Stomach (tissue), 8 donors: ENCODE measurements at regions not wholly inside any gene's neighbourhood (a gene's known extent, or its start where the extent isn't known, plus 50 kb on each side); places are given as distances from the start of the nearest gene placed in this dataset.
A peak's percentile ranks its signal among the peaks of the same experiment; 100 is the strongest.

Experiments
- DNase-seq, 2 donors: peaks; one replicate each; pipeline versions ENCODE4 v3.0.0 to v3.0.0-alpha.2; 2013 to 2019
- H3K27ac ChIP-seq, 5 donors: fragments of 200-600 bp in 4 of 5; sonication (generic) in 4 of 5; one replicate each; pipeline ENCODE4 v1.5.1; 2013 to 2019; ENCODE audit warnings: mild to moderate bottlenecking in 1 of 5, moderate library complexity in 1 of 5
- H3K27me3 ChIP-seq, 3 donors: fragments of 200-600 bp; sonication (generic); one replicate each; pipeline ENCODE4 v1.5.1; 2017 to 2019; ENCODE audit warnings: mixed run types in 1 of 3
- H3K36me3 ChIP-seq, 4 donors: fragments of 200-600 bp; sonication (generic); 1 replicate in 3 of 4; 2 replicates in 1 of 4; pipeline ENCODE4 v1.5.1; 2016 to 2019
- H3K4me1 ChIP-seq, 4 donors: fragments of 200-600 bp; sonication (generic); one replicate each; pipeline ENCODE4 v1.5.1; 2016 to 2019
- H3K4me3 ChIP-seq, 4 donors: fragments of 200-600 bp; sonication (generic) in 3 of 4; one replicate each; pipeline ENCODE4 v1.5.1; 2016 to 2019; ENCODE audit warnings: mild to moderate bottlenecking in 1 of 4
- H3K9me3 ChIP-seq, 4 donors: fragments of 200-600 bp; sonication (generic); one replicate each; pipeline ENCODE4 v1.5.1; 2016 to 2019
- CTCF ChIP-seq, 7 experiments: fragments of 450-650 bp in 4 of 7; fragments of 200-600 bp in 3 of 7; sonication (generic) in 3 of 7; IDR thresholded peaks; one replicate each; pipeline ENCODE4 v1.5.1; 2016 to 2019; ENCODE audit warnings: antibody characterized with exemption in 7 of 7, control low read depth in 2 of 7, mild to moderate bottlenecking in 1 of 7
- EP300 ChIP-seq: sonication (generic); formaldehyde crosslinking; IDR thresholded peaks from one replicate; pipeline ENCODE4 v1.6.1; 2017; ENCODE audit warnings: antibody characterized with exemption
- POLR2A ChIP-seq, 4 donors: fragments of 450-650 bp; IDR thresholded peaks; one replicate each; pipeline ENCODE4 v1.6.1; 2016; ENCODE audit warnings: antibody characterized with exemption in 4 of 4, control low read depth in 2 of 4, mild to moderate bottlenecking in 1 of 4, moderate library complexity in 1 of 4
- POLR2AphosphoS5 ChIP-seq, 3 donors: sonication (generic); formaldehyde crosslinking; IDR thresholded peaks; one replicate each; pipeline ENCODE4 v1.6.1; 2016; ENCODE audit warnings: antibody characterized with exemption in 3 of 3
- WGBS, 5 donors: extraction: QIAGEN DNeasy Blood & Tissue Kit in 3 of 5; methylation state at CpG; one replicate each; pipeline versions ENCODE4 v1.1.5 to v1.1.7; 2013 to 2018; 5-methylcytosine and 5-hydroxymethylcytosine counted together
- intact Hi-C: fragments of 100-400 bp; cut with DNase I; formaldehyde crosslinking; loops from one replicate; pipeline ENCODE4 v1.15.1; 2023; ENCODE audit warnings: low total_unique reads
- donor health status: healthy with polysubstance abuse.
- donor health status: Bipolar disorder and iron deficiency.
- donor health status: healthy.

DNA sequence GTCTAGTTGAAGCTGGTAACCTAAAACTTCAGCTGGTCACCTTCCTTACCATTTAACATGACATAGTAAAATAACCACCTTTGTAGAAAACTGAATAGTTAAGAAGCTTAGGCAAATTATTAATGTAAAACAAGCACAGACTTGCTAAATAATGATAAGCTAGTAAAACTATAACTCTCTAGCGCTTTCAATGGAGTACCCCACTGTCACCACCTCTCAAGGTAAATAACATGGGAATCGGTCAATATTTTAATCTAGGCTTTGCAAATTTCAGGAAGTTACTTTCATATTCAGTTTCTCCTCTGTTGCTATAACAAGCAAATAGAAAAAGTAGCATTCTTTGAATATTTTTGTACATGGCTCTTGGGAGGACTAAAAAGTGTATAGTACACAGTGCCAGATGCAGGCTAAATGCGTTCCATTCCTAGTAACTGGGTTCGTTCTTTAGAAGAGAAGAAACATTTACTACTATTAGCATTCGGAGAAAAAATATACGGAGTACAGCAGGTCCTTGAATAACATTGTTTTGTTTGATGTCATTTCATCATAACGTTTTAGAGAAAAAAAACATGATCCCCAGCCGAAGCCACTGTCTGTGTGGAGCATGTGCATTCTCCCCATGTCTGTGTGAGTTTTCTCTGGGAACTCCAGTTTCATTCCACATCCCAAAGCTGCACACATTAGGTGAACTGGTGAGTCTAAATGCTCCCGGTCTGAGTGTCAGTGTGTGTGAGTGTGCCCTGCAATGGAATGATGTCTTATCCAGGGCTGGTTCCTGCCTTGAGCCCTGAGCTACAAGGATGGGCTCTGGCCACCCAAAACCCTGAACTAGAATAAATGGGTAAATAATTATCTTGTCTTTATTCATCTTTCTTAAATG lies 52.5 kb downstream of the EPRS1 start:
- Histone ChIP-seq H3K36me3 (peaks cover 7 to 57% (median 53%) of the 10 kb centered on the region in 4 donors), H3K27ac (no peak overlapping the region), H3K27me3 (no peaks in the 10 kb centered on the region), H3K9me3 (no peaks in the 10 kb centered on the region), H3K4me3 (peak overlapping the region in 1 of 4 donors; percentile 8), H3K4me1 (peaks cover 4 to 31% (median 19%) of the 10 kb centered on the region in 4 donors)
- 34 to 55% (median 43%) methylated on average over 9 of the region's 9 CpGs for WGBS, 5 donors
- DNase-seq: peak in 1 of 2 donors; percentile 19
- TF ChIP-seq POLR2AphosphoS5 (IDR thresholded peaks at IDR 0.05) (no peak), EP300 (no peak), POLR2A (IDR thresholded peaks at IDR 0.05) (no peak), CTCF (IDR thresholded peaks at IDR 0.05) (no peak)
- intact Hi-C loops: no loop called here

- Histone ChIP-seq H3K4me3 (no peak overlapping the region), H3K27ac (no peak overlapping the region), H3K9me3 (no peaks in the 10 kb centered on the region), H3K4me1 (peaks cover 4 to 31% (median 19%) of the 10 kb centered on the region in 4 donors), H3K36me3 (peaks cover 11 to 60% (median 52%) of the 10 kb centered on the region in 4 donors), H3K27me3 (no peaks in the 10 kb centered on the region)
- intact Hi-C loops: no loop called here
- no peak for DNase-seq
- WGBS, 5 donors: 84 to 92% (median 91%) methylated on average over 2 of the region's 2 CpGs
- TF ChIP-seq CTCF (IDR thresholded peaks at IDR 0.05) (no peak), POLR2A (IDR thresholded peaks at IDR 0.05) (no peak), POLR2AphosphoS5 (IDR thresholded peaks at IDR 0.05) (no peak), EP300 (no peak)
Measured at GRCh38 chr1:219991919-219992318, 54.4 kb downstream of the EPRS1 start.

DNA sequence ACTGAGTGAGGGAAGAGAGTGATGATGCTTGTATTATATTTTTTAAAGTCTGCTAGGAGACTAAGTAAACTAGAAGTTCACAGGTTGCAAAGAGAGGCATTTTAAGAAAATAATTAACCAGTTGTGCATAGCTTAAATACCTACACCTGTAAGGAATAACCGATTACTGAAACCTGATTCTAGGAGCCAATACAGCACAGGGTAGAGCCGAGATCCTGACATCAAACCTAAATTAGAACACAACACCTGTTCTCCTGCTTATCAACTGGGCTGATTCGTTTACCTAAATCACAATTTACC lies 54.8 kb downstream of the EPRS1 start:
- peaks cover 10 to 60% (median 52%) of the 10 kb centered on the region in 4 donors for H3K36me3 ChIP-seq

More for the DNA sequence above, 54.8 kb downstream of the EPRS1 start:
- no peak for TF ChIP-seq CTCF (IDR thresholded peaks at IDR 0.05)
- no peak for TF ChIP-seq POLR2A (IDR thresholded peaks at IDR 0.05)
- no peak for TF ChIP-seq POLR2AphosphoS5 (IDR thresholded peaks at IDR 0.05)
- TF ChIP-seq EP300: no peak
- H3K4me3 ChIP-seq: no peak overlapping the region
- H3K4me1 ChIP-seq: peaks cover 4 to 31% (median 19%) of the 10 kb centered on the region in 4 donors
- DNase-seq: no peak
- intact Hi-C loops: no loop called here
- WGBS, 5 donors: 20 to 52% (median 37%) methylated on average over 3 of the region's 3 CpGs
- no peaks in the 10 kb centered on the region for H3K27me3 ChIP-seq
- H3K9me3 ChIP-seq: no peaks in the 10 kb centered on the region
- no peak overlapping the region for H3K27ac ChIP-seq
